Fibroblast of skin of abdomen (primary cell): ENCODE measurements at regions not wholly inside any gene's neighbourhood (a gene's known extent, or its start where the extent isn't known, plus 50 kb on each side); places are given as distances from the start of the nearest gene placed in this dataset.
"Not testable (repeated sequence)": the region's sequence is repeated elsewhere in the genome, so short reads cannot be mapped to it uniquely, and the experiment has no call there.

Experiments used
- DNase-seq: peaks from one replicate; pipeline ENCODE4 v3.0.0-alpha.2; 2013

DNA sequence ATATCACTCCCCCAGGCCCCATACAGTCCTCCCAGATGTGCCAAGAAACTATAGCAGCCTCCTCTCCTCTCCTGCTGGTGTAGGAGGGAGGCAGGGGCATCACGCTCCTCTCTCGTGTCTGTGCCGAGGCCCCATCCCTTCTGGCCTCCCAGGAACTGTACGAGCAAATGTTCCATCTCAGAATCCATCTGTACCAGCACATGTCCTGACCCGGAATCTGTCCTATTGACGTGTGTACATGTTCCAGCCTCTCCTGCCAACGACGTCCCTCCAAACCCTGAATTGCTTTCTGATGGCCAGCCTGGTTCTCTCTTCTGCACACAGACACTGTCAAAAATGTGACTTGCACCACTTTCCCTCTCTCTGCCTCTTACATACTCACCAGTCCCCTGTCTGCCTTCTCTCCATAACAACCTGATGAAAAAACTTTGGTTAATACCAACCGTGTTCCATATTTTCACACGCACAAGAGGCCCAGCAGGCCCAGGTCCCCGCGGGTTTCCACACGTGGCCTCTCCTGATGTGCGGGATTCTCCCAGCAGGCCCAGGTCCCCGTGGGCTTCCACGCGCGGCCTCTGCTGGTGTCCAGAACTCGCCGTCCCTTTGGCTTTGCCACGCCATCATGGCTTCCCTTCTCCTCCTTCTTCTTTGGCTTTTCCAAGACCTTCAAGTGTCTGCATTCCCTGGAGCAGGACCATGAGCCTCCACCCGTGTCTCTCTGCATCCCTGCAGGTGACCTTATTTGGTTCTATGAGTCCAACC, 125.2 kb upstream of the THBS2 start:
- no peak for DNase-seq

DNA sequence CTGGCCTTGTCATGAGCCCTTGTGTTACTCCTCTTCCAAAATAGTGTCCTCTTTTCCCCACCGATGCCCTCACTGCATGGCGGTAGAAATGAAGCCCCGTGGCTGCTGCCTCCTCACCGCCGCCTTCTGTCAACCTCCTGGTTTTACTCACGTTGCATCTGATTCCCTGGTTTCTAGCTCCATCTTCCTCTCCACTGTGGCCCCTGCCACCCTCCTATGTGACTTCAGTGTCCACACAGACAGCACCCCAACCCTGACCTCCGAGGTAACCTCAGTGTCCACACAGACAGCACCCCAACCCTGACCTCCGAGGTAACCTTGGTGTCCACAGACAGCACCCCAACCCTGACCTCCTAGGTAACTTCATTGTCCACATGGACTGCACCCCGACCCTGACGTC, 122.8 kb upstream of the THBS2 start:
- no peak for DNase-seq

DNA sequence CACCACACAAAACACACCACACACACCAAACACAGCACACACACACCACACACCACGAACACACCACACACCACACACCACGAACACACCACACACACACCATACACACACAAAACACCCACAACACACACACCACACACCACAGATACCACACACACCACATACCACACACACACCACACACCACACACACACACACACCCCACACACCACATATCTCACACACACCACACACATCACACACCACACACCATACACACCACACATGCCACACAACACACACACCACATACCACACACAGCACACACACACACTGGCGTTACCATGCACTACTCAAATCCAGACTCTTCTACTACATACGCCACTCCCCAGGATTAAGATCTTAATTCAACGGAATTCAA, 118.9 kb upstream of the THBS2 start:
- DNase-seq = no peak

DNA sequence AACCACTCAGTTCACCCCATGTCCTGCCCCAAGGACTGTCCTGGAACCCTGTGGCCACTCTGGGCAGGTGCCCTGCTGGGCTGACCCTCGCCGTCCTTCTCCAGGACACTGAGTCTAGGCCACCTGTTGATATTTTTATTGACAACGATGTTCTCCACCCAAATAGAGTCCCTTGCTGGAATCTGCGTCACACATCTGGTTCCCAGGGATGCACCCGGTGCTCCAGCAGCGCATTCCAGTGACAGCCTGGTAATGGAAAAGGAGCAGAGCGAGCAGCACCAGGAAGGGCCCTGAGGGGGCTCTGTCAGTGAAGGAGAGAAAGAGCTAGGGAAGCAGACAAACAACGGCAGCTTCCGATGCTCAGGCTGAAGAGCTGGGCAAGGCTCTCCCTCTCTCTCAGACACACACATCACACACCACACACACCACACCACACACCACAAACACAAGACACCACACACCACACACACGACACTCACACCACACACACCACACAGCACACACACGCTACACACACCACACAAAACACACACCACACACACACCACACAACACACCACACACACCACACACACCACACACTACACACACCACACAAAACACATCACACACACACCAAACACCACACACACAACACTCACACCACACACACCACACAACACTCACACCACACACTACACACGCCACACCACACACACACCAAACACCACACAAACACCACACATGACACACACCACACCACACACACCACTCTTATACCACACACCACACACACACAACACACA, 117.9 kb upstream of the THBS2 start:
- DNase-seq = peak; percentile 72

DNA sequence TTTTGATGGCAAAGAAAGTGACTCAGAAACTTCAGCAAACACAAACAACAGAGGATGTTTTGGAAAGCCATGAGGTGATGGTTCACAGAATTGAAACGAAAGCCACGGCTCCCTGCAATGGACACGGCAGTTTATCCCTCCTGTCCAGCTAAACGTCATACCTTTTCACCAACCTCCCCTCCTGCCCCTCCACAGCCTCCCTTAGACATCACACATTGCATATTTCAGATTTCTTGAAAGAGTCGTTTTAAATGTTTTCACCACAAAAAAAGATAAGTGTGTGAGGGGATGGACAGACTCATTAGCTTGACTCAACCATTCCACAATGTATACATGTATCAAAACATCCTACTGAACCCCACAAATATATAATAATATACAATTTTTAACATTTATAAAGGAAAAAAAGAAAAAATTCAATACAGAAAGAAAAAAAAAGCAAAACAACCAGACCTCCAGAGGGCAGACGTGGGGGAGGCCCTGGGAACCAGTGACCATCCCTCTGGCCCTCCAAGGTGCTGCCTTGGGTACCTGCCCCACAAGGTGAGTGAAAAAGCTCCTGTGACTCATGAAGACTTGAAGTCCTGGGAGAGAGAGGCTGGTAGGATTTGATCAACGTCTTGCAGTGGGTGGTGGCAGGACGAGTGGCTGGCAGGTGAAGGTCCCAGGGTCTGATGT, 117.2 kb upstream of the THBS2 start:
- DNase-seq = peak; percentile 22

DNA sequence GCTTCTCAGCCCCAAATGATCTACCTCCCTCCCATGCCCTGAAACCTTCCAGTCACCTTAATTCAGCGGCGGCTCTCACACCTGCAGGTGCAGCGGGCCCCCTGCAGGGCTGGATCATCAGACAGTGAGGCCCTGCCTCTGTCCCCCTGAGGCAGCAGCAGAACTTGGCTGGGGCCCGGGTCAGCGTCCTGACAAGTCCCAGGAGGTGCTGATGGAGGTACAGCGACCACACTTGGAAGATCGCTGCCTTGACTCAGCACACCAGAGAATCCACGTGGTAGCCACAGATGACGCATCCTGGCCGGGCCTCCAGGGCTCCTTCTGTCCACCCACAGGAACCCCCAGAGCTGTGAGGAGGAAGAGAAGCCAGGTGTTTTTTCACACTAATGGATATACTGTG, 116.4 kb upstream of the THBS2 start:
- peak; percentile 31 for DNase-seq

DNA sequence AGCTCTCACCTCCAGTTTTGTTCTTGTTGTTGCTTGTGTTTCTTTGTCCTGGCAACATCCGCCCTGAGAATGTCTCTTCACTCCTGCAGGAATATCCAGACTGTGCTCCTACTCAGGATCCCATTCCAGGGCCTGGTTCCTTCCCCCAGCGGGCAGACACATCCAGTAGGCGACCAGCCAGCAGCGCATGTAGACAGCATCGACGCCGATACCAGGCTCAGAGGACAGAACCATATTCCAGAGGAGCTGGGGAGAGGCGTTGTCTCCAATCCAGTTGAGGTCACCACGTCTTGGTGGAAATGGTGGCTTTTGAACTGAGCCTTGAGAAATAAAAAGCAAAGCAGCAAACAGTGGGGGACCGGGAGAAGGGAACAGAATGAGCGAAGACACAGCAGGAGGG, 114.6 kb upstream of the THBS2 start:
- DNase-seq = no peak

DNA sequence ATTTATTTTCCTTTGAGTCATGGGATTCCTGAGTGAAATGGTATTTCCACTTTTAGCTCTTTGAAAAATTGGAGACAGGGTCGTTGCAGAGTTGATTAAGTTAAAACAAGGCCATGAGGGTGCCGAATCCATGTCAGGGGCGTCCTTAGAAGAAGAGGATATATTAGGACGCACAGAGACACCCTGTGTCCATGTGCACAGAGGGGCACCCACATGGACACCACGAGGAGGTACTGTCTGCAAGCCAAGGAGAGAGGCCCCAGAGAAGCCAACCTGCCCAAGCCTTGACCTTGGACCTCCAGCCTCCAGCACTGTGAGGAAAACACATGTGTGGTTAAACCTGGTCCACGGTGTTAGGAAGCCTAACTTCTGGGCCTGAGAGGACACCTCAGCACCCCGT, 113.9 kb upstream of the THBS2 start:
- DNase-seq = no peak

DNA sequence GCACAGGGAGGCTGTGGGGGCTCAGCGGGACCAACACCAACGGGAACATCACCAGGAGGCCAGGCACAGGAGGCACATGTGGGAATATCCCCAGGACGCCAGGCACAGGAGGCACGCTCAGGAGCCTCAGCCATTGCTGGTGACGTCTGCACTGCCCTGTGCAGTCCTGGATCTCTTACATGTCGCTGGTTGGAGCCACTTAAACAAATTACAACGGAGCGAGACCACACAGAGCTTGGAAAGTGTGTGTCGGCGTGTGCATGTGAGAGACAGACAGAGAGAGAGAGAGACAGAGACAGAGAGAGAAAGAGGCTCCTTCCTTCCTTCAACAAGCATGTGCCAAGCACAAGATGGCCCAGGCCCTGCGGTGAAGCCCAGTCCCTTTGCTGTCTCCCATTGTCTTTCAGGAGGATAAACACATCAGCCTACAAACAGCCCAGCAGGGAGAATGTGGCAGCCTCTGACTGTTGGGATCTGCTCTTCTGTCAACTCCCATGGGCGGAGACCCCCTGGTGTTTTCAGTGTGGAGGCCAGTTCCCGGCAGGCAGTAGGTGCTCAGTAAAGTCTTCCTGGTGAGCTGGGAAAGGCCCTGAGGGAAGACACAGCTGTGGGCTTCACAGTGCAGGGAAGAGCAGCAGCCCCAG, 112.7 kb upstream of the THBS2 start:
- DNase-seq = no peak

DNA sequence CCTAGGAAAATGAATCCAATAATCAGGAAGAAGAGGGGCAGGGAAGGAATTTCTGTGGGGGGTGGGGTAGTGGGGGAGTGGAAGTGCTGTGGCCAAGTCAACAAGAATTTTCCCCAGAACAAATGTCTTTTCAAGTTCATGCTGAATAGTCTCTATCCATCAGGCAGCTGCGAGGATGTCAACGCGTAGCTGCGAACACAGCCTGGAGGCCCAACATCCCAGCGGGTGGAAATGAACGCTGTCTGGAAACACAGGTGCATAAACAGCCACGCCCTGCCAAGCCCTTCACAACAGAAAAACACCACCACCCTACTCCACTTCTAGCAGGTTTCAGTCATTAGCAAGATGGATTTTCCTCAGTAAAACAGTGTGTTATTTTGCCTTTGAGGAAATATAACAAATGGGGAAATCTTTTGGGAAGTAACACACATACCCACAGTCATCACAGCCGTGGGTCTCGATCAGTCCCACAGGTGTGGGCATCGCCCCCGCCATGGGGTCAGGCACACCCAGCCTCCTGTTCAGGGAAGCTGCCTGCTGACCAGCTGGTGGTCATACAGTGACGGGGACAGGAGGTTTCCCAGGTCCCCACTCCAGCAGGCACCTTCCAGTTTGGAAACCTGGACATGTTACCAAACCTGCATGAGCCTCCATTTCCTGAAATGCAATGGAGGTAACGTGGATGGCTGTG, 112.1 kb upstream of the THBS2 start:
- DNase-seq = no peak

DNA sequence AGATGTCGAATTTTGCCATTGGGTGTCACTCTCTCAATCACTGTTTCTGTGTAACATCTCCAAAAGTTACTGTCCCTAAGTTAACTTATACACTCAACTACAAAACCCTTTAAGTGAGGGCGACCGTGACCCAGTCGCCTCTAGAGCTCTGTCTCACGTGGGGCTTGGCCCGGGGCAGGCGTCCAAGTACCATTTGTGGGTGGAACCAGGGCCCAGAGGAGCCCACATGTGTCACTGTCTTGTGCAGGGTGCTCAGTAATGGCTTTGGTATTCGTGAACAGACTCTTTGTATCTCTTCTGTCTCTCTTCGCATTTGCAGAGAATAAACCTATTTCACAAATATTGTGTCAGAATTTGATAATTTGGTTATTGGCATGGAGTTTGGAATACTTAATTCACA, 109.9 kb upstream of the THBS2 start:
- peak; percentile 62 for DNase-seq

DNA sequence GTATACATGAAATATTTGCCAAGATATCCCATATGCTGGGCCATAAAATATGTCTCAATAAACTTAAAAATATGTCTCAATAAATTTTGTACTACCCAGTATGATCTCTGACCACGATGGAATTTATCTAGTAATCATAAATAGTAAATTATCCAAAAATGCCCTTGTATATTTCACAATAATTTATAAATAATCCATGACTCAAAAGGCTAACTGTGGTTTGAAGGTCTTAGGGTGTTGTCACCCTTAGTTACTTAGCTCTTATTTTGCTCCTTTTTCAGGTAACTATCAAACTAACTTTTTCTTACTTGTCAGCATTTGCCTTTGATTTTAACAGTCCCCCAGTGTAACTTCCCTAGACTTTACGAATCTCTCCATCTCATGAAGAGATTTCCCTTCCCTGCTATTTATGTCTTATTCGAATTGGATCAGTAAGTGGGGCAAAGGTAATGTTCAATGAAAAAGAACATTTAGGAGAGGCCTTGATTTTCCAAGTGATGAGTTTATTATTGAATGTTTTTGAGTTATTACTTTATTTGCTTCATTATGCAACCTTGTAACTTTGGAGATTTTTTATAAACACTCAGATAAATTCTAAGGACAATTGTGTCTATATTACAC, 109.0 kb upstream of the THBS2 start:
- no peak for DNase-seq

DNA sequence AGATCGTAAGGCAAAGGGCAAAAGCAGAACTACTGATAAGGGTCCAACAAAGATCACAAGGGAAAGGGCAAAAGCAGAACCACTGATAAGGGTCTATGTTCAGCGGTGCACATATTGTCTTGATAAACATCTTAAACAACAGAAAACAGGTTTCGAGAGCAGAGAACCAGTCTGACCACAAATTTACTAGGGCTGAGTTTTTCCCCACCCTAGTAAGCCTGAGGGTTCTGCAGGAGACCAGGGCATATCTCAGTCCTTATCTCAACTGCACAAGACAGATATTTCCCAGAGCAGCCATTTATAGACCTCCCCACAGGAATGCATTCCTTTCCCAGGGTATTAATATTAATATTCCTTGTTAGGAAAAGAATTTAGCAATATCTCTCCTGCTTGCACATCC, 101.4 kb upstream of the THBS2 start:
- not testable (repeated sequence) for DNase-seq

DNA sequence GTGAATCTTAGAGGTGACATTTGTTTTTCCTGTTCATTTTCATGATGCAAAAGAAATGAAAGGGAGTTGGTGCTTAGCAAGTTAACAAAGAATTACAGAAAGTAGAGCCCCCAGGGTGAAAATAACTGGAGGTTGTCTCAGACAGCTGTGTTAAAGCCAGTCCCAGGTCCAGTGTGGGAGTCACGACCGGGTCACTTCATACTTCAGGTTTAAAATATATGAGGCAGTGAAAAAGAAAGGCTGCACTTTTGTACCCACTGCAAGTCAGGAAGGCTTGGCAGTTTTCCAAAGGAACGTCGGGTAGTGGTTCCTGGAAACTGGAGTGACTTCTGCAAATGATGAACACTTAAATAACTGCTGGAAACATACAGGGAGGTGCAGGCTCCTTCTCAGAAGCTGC, 91.5 kb upstream of the THBS2 start:
- DNase-seq = no peak

DNA sequence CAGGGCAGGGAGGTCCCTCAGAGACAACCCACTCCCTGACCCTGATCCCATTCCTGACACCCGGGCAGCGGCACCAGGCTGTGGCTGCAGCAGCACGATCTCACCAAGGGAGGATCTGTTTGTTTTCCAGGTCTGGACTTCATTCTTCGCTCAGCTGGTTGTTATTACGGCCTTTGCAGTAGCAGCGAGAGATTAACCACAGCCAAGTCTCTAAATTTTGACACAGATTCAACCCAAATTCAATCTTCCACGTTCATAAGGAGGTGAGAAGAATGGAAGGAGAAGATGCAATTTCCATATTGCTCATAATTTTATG, 91.1 kb upstream of the THBS2 start:
- peak; percentile 49 for DNase-seq

DNA sequence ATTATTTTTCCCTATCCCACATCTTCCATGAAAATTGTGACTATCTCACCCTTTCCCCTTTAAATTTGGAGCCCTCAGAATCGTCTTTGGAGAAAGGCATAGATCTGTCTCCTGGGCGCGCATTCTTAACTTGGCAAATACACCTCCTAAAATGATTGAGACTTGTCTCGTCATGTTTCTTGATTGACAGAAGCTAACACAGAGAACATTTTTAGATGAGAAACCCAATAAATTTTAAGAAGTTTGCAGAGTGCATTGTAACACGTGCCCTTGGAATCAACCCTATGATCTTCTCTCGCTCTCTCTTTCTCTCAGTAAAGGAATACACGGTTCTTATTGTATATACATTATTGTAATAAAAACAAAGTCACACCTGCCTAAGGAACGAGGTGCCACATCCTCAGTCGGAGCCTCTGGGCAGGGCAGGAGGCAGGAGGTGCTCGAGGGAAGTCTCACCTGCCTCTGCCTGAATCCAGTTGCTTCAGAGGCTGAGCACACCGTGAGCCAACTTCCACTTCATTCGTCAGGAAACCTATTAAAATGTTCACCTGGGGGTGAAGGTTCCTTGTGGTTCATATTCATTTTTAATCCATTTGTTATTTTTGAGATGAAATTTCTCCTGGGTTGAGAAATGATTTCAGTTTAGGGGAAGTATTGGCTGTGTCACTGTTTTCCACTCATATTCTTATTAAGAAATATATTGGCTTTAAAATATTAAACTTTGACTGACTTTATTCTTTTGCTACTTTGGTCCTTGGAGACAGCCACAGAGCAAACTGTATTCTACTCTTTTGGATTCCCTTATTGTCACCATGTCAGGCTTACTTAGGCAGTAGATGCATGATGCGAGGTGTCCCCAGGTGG, 90.5 kb upstream of the THBS2 start:
- no peak for DNase-seq

DNA sequence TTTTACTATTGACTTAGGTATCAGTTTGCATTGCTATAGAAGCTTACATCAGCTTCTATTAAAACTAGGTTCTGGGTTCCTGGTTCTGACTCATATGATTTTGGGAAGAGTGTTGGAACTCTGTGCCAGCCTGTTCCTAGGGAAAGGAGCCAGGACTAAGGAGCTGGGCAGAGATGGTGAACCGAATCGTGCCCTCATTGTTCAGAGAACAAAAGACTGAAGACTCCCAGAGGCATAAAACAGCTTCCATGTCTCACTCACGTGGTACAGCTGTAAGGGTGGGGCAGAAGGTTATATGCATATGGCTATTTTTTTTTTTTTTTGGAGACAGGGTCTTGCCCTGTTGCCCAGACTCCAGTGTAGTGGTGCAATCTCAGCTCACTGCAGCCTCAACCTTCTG, 89.1 kb upstream of the THBS2 start:
- DNase-seq = no peak

DNA sequence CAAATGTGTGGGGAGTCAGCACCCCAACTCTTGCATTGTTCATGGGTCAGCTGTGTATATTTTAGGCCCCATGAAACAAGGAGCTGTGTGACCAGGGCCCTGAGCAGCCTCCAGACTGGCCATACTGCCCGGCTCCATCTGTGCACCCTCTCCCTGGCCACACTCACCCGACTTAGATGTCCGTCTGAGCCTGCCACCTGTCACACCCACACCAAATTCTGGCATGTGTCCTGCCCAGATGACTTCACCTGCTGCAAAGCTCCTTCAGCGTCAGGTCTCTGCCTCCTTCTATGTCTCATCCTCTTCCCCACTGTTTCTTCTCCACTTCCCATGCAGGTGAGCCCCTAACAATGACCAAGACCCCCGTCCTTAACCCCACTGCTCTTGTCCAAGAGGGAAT, 88.1 kb upstream of the THBS2 start:
- no peak for DNase-seq

DNA sequence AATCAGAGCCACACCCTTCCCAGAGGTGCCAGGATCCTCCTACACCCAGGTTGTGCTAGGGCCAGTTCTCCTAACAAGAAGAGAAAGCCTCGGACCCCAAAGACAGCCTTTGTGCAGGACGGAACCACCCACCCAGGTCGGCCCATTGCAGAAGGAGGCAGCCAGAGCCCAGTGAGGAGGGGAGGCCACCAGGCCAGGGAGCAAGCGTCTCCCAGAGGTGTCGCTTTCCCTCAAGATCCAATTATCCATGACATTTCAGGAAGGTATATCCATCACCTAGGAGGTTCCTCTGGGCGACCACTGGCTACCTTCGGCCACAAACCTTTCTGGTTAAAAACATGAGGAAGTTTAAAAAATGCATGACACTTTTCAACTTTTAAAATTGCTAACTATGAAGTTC, 87.4 kb upstream of the THBS2 start:
- DNase-seq = no peak

DNA sequence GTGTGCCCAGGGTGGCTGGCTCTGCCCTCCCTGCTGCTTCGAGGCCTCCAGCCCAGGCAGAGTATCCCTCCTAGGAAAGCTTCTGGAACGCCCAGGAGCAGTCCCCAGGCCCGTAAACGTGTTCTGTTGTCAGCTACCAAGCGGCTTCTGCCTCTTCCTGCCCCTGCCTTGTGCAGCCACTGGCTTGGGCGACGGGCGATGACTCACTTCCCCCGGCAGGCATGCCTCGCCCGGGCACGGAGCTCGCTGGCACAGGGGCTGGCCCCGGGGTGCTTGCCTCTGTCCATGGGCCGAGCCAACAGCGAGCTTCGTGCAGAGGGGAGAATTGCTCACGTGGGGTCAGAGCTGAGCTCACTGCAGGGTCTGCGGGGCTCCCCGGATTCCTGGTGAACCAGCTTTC, 86.7 kb upstream of the THBS2 start:
- no peak for DNase-seq

DNA sequence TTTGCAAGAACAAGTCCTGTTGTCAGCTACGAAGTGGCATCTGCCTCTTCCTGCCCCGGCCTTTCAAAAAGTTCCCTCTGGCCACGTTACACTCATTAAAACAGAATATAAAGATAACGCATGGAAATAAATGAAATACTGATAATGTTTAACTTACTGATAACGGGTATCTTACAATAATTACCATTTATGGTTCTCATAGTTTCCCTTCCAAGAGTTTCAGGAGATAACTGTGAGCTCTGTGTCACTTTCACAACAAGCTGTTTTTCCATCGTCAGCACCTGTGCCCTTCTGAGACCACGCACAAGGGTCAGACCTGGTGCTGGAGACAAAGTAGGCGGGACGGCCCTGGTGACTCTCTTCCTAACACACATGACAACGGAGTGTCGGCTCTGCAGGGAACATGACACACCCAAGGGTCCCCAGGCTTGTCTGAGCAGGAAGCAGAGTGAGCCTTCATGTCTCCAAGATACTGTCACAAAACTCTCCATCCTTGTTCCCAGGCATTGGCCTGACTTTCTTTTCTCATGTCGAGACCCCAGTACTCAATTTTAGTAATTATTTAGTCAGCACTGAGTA, 86.2 kb upstream of the THBS2 start:
- no peak for DNase-seq
